H1 (cell line): ENCODE measurements at regions not wholly inside any gene's neighbourhood (a gene's known extent, or its start where the extent isn't known, plus 50 kb on each side); places are given as distances from the start of the nearest gene placed in this dataset.

Source experiments
- CBX8 ChIP-seq: fragments of 300-800, 300-1000 bp; sonication (generic); IDR thresholded peaks from 2 replicates; pipeline ENCODE4 v1.7.1; 2016; ENCODE audit warnings: low read depth, low read length, borderline replicate concordance
- RBBP5 ChIP-seq: IDR thresholded peaks from 2 replicates; pipeline ENCODE4 v1.7.1; 2012; ENCODE audit warnings: low read depth, mild to moderate bottlenecking, inconsistent platforms, low read length, moderate library complexity, borderline replicate concordance
- RFX5 ChIP-seq: IDR thresholded peaks from 2 replicates; pipeline ENCODE4 v1.6.1; 2011; ENCODE audit warnings: low read depth, low read length, improper control_type of control experiment, borderline replicate concordance
- TCF12 ChIP-seq: IDR thresholded peaks from 2 replicates; pipeline ENCODE4 v1.6.1; 2011; ENCODE audit warnings: low read depth, mild to moderate bottlenecking, low read length
- TF ChIP-seq, protein P1 (sequence below): fragments of 300-600 bp; sonication (generic); IDR thresholded peaks from 2 replicates; pipeline ENCODE4 v1.7.1; 2012; ENCODE audit warnings: low read length, moderate library complexity, mild to moderate bottlenecking, inconsistent platforms; ENCODE audit not compliant: insufficient replicate concordance

DNA sequence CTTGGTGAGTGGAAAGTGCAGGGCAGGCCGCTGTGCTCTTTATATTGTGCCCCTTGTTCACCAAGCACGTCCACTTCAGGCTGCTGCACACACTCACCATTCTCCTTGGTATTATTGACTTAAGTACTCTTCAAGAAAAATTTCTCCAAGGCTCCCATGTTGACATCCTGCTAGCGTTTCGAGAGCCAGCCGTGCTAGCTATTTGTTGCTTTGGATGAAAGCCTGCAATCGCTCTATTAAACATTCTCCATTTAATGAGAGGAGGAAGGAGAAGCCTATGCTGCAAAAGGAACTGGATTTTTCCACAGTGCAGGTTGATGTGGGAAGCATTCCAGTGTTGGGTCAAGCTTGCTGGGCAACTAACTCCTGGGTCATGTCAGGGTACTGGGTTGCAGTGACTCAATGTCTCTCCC, 113.5 kb downstream of the CD83 start (continued):
- TF ChIP-seq, protein P1, sequence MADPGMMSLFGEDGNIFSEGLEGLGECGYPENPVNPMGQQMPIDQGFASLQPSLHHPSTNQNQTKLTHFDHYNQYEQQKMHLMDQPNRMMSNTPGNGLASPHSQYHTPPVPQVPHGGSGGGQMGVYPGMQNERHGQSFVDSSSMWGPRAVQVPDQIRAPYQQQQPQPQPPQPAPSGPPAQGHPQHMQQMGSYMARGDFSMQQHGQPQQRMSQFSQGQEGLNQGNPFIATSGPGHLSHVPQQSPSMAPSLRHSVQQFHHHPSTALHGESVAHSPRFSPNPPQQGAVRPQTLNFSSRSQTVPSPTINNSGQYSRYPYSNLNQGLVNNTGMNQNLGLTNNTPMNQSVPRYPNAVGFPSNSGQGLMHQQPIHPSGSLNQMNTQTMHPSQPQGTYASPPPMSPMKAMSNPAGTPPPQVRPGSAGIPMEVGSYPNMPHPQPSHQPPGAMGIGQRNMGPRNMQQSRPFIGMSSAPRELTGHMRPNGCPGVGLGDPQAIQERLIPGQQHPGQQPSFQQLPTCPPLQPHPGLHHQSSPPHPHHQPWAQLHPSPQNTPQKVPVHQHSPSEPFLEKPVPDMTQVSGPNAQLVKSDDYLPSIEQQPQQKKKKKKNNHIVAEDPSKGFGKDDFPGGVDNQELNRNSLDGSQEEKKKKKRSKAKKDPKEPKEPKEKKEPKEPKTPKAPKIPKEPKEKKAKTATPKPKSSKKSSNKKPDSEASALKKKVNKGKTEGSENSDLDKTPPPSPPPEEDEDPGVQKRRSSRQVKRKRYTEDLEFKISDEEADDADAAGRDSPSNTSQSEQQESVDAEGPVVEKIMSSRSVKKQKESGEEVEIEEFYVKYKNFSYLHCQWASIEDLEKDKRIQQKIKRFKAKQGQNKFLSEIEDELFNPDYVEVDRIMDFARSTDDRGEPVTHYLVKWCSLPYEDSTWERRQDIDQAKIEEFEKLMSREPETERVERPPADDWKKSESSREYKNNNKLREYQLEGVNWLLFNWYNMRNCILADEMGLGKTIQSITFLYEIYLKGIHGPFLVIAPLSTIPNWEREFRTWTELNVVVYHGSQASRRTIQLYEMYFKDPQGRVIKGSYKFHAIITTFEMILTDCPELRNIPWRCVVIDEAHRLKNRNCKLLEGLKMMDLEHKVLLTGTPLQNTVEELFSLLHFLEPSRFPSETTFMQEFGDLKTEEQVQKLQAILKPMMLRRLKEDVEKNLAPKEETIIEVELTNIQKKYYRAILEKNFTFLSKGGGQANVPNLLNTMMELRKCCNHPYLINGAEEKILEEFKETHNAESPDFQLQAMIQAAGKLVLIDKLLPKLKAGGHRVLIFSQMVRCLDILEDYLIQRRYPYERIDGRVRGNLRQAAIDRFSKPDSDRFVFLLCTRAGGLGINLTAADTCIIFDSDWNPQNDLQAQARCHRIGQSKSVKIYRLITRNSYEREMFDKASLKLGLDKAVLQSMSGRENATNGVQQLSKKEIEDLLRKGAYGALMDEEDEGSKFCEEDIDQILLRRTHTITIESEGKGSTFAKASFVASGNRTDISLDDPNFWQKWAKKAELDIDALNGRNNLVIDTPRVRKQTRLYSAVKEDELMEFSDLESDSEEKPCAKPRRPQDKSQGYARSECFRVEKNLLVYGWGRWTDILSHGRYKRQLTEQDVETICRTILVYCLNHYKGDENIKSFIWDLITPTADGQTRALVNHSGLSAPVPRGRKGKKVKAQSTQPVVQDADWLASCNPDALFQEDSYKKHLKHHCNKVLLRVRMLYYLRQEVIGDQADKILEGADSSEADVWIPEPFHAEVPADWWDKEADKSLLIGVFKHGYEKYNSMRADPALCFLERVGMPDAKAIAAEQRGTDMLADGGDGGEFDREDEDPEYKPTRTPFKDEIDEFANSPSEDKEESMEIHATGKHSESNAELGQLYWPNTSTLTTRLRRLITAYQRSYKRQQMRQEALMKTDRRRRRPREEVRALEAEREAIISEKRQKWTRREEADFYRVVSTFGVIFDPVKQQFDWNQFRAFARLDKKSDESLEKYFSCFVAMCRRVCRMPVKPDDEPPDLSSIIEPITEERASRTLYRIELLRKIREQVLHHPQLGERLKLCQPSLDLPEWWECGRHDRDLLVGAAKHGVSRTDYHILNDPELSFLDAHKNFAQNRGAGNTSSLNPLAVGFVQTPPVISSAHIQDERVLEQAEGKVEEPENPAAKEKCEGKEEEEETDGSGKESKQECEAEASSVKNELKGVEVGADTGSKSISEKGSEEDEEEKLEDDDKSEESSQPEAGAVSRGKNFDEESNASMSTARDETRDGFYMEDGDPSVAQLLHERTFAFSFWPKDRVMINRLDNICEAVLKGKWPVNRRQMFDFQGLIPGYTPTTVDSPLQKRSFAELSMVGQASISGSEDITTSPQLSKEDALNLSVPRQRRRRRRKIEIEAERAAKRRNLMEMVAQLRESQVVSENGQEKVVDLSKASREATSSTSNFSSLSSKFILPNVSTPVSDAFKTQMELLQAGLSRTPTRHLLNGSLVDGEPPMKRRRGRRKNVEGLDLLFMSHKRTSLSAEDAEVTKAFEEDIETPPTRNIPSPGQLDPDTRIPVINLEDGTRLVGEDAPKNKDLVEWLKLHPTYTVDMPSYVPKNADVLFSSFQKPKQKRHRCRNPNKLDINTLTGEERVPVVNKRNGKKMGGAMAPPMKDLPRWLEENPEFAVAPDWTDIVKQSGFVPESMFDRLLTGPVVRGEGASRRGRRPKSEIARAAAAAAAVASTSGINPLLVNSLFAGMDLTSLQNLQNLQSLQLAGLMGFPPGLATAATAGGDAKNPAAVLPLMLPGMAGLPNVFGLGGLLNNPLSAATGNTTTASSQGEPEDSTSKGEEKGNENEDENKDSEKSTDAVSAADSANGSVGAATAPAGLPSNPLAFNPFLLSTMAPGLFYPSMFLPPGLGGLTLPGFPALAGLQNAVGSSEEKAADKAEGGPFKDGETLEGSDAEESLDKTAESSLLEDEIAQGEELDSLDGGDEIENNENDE: no peak
- TF ChIP-seq RFX5: no peak
- no peak for TF ChIP-seq TCF12
- TF ChIP-seq RBBP5: no peak
- no peak for TF ChIP-seq CBX8
- TF ChIP-seq, all 59 proteins: peak for 0
